K562 (cell line): ENCODE measurements at regions not wholly inside any gene's neighbourhood (a gene's known extent, or its start where the extent isn't known, plus 50 kb on each side); places are given as distances from the start of the nearest gene placed in this dataset.

Experiments used
- ATAC-seq: fragments of 200-7000 bp; cut with Tn5 transposase; 3 replicates; pipeline ENCODE4 v1.9.1; 2020; ENCODE audit warnings: moderate library complexity
- BruUV-seq: library from RNA; stranded (reverse); fragments of 400-500 nt; replicated peaks from 2 replicates; lab custom pipeline; 2021; lab: Mats Ljungman, UMichigan
- CTCF ChIA-PET: fragments of 300-600 bp; formaldehyde crosslinking; extraction: SDS; loops from one replicate; lab custom pipeline; 2021; ENCODE audit warnings: low intra/inter-chr PET ratio; lab: Yijun Ruan, JAX
- POLR2A ChIA-PET: fragments of 300-600, 350-650 bp; sonication (Branson Sonifier 250); formaldehyde crosslinking; extraction: SDS; loops from one replicate; lab custom pipeline; 2021; ENCODE audit warnings: antibody characterized with exemption, inconsistent platforms; lab: Yijun Ruan, JAX
- DNase-seq, 4 experiments: peaks; one replicate each; pipeline versions ENCODE4 v3.0.0 to v3.0.0-alpha.2; 2011 to 2018; ENCODE audit warnings: low spot score in 3 of 4, mixed read lengths in 3 of 4; ENCODE audit errors: extremely low read depth in 1 of 4
- FAIRE-seq: peaks from 2 replicates; lab custom pipeline; 2011; peaks lifted over from hg19 to GRCh38; lab: Jason Lieb, UNC
- H2AFZ ChIP-seq: 2 replicates; pipeline ENCODE4 v1.6.0; 2011; ENCODE audit warnings: low read depth, low read length, control low read depth, inconsistent platforms
- H3K27ac ChIP-seq: fragments of 200-600 bp; 3 replicates; pipeline ENCODE4 v1.8.0; 2011; ENCODE audit warnings: low read depth, mild to moderate bottlenecking, control low read depth, inconsistent platforms, low read length, moderate library complexity, mixed read lengths; ENCODE audit errors: extremely low read depth
- H3K27me3 ChIP-seq, 2 experiments: fragments of 300-600 bp in 1 of 2; 2 replicates in 1 of 2; 3 replicates in 1 of 2; pipeline versions ENCODE4 v1.6.0 to v1.8.0; 2011; ENCODE audit warnings: inconsistent platforms in 2 of 2, low read length in 2 of 2, mild to moderate bottlenecking in 1 of 2, mixed read lengths in 1 of 2, moderate library complexity in 1 of 2; ENCODE audit not compliant: control insufficient read depth in 2 of 2, insufficient read depth in 2 of 2
- H3K36me3 ChIP-seq: fragments of 300-600 bp; 3 replicates; pipeline ENCODE4 v1.8.0; 2011; ENCODE audit warnings: mild to moderate bottlenecking, low read length, inconsistent platforms; ENCODE audit not compliant: control insufficient read depth, insufficient read depth
- H3K4me1 ChIP-seq, 2 experiments: fragments of 200-600 bp in 1 of 2; replicated peaks in 1 of 2; 2 replicates in 1 of 2; 3 replicates in 1 of 2; pipeline versions ENCODE4 v1.5.1 to v1.8.0; 2011; ENCODE audit warnings: inconsistent platforms in 2 of 2, low read length in 2 of 2, mild to moderate bottlenecking in 1 of 2, mixed read lengths in 1 of 2, moderate library complexity in 1 of 2; ENCODE audit not compliant: control insufficient read depth in 2 of 2, insufficient read depth in 2 of 2
- H3K4me2 ChIP-seq: 2 replicates; pipeline ENCODE4 v1.6.1; 2011; ENCODE audit warnings: low read length, control low read depth, inconsistent platforms, mixed read lengths; ENCODE audit not compliant: insufficient read depth
- H3K4me3 ChIP-seq: fragments of 200-600 bp; sonication (generic), shearing (Covaris generic); 2 replicates; pipeline ENCODE4 v1.5.1; 2016; ENCODE audit warnings: control low read depth, inconsistent platforms
- H3K79me2 ChIP-seq: fragments of 200-600 bp; 3 replicates; pipeline ENCODE4 v1.8.0; 2011; ENCODE audit warnings: low read length, inconsistent platforms; ENCODE audit not compliant: control insufficient read depth, insufficient read depth
- H3K9ac ChIP-seq, 2 experiments: 2 replicates each; pipeline versions ENCODE4 v1.6.0 to v1.6.1; 2011; ENCODE audit warnings: low read depth in 2 of 2, low read length in 2 of 2, control low read depth in 1 of 2, inconsistent platforms in 1 of 2, mild to moderate bottlenecking in 1 of 2, mixed read lengths in 1 of 2; ENCODE audit not compliant: insufficient read depth in 1 of 2
- H3K9me1 ChIP-seq: one replicate; pipeline ENCODE4 v1.6.0; 2011; ENCODE audit warnings: inconsistent platforms, mild to moderate bottlenecking, low read length, moderate library complexity; ENCODE audit not compliant: control insufficient read depth, insufficient read depth
- H3K9me3 ChIP-seq: replicated peaks from 2 replicates; pipeline ENCODE4 v1.5.1; 2011; ENCODE audit warnings: low read depth, low read length, inconsistent platforms; ENCODE audit not compliant: control insufficient read depth, insufficient read depth
- H4K20me1 ChIP-seq: replicated peaks from 2 replicates; pipeline ENCODE4 v1.6.1; 2011; ENCODE audit warnings: low read length, inconsistent platforms, mixed read lengths; ENCODE audit not compliant: control insufficient read depth, insufficient read depth
- ETS2 ChIP-seq: IDR thresholded peaks from 2 replicates; pipeline ENCODE4 v1.6.1; 2016; ENCODE audit warnings: borderline replicate concordance, missing genetic modification characterization, mild to moderate bottlenecking, moderate library complexity, missing compliant biosample characterization; ENCODE audit not compliant: poor library complexity, severe bottlenecking
- FOXK1 ChIP-seq: sonication (generic); formaldehyde crosslinking; IDR thresholded peaks from 2 replicates; pipeline ENCODE4 v1.8.0; 2022; ENCODE audit warnings: missing genetic modification reagents, mild to moderate bottlenecking, borderline replicate concordance
- GTF2F1 ChIP-seq: IDR thresholded peaks from 2 replicates; pipeline ENCODE4 v1.6.1; 2011; ENCODE audit warnings: low read depth, low read length, improper control_type of control experiment
- NFIX ChIP-seq: fragments of 250-450 bp; sonication (Bioruptor Pico); IDR thresholded peaks from 2 replicates; pipeline ENCODE4 v1.4.0; 2020; ENCODE audit warnings: low read depth, mild to moderate bottlenecking, moderate library complexity
- PCBP1 ChIP-seq: fragments of 200-400 bp; formaldehyde crosslinking; IDR thresholded peaks from 2 replicates; pipeline ENCODE4 v1.6.1; 2018; ENCODE audit warnings: mild to moderate bottlenecking, low read depth, low read length; ENCODE audit not compliant: poor library complexity, severe bottlenecking
- POLR2AphosphoS2 ChIP-seq: IDR thresholded peaks from 2 replicates; pipeline ENCODE4 v1.6.1; 2012; ENCODE audit warnings: low read length, improper control_type of control experiment
- SFPQ ChIP-seq: fragments of 200-400 bp; formaldehyde crosslinking; IDR thresholded peaks from 2 replicates; pipeline ENCODE4 v1.6.1; 2017; ENCODE audit warnings: mild to moderate bottlenecking, low read depth, low read length, moderate library complexity
- SMARCC2 ChIP-seq: fragments of 450-650 bp; IDR thresholded peaks from 2 replicates; pipeline ENCODE4 v1.6.1; 2017; ENCODE audit warnings: antibody characterized with exemption, moderate library complexity, mild to moderate bottlenecking, low read depth
- SRSF9 ChIP-seq: fragments of 200-400 bp; formaldehyde crosslinking; IDR thresholded peaks from 2 replicates; pipeline ENCODE4 v1.6.1; 2017; ENCODE audit warnings: low read depth, low read length, borderline replicate concordance
- TGIF2 ChIP-seq: sonication (generic); formaldehyde crosslinking; IDR thresholded peaks from 2 replicates; pipeline ENCODE4 v1.8.1; 2022; ENCODE audit warnings: mild to moderate bottlenecking, missing genetic modification reagents, moderate library complexity
- WGBS: fragments of 100-300 bp; shearing (Covaris generic); methylation state at CpG from one replicate; pipeline ENCODE4 v1.1.6; 2016; ENCODE audit warnings: low coverage, mixed read lengths; ENCODE audit not compliant: insufficient coverage; ENCODE audit errors: missing lambda C conversion rate; 5-methylcytosine and 5-hydroxymethylcytosine counted together
- in situ Hi-C: fragments of 300-500 bp; cut with MboI; formaldehyde crosslinking; loops from 4 replicates; pipeline ENCODE4 v1.15.0; 2018; ENCODE audit warnings: inconsistent platforms, mixed read lengths
- intact Hi-C: fragments of 100-400 bp; cut with micrococcal nuclease; formaldehyde crosslinking; loops from 2 replicates; pipeline ENCODE4 v1.14.2; 2022
- TF ChIP-seq, protein P1 (sequence below), 2 experiments: fragments of 450-650 bp; IDR thresholded peaks; 2 replicates each; pipeline ENCODE4 v1.6.1; 2016
- TF ChIP-seq, protein P2 (sequence below): sonication (generic); formaldehyde crosslinking; IDR thresholded peaks from 2 replicates; pipeline ENCODE4 v1.8.0; 2023; ENCODE audit warnings: missing genetic modification reagents, mild to moderate bottlenecking, borderline replicate concordance

DNA sequence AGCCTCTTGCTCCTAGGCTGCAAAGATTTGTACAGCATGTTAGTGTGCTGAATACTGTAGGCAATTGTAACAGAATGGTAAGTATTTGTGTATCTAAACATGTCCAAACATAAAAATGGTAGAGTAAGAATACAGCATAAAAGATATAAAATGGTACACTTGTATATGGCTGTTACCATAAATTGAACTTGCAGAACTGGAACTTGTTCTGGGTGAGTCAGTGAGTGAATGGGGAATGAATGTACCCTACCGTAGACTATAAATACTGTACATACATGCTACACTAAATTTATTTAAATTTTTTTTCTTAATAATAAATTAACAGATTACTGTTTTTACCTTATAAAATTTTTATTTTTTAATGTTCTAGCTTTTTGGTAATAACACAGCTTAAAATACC is 858.7 kb downstream of the ROBO2 start:
- 0% methylated on average over 1 of the region's 1 CpG for WGBS
- H3K79me2 ChIP-seq: no peaks in the 10 kb centered on the region
- intact Hi-C loops: no loop called here
- H3K27ac ChIP-seq: no peak overlapping the region
- TF ChIP-seq FOXK1 (no peak), SMARCC2 (no peak), POLR2AphosphoS2 (no peak), GTF2F1 (no peak), SRSF9 (no peak), PCBP1 (no peak), TGIF2 (CRISPR knock-in tag) (no peak), NFIX (CRISPR knock-in tag) (no peak), SFPQ (no peak), ETS2 (tag) (no peak)
- TF ChIP-seq, protein P1, sequence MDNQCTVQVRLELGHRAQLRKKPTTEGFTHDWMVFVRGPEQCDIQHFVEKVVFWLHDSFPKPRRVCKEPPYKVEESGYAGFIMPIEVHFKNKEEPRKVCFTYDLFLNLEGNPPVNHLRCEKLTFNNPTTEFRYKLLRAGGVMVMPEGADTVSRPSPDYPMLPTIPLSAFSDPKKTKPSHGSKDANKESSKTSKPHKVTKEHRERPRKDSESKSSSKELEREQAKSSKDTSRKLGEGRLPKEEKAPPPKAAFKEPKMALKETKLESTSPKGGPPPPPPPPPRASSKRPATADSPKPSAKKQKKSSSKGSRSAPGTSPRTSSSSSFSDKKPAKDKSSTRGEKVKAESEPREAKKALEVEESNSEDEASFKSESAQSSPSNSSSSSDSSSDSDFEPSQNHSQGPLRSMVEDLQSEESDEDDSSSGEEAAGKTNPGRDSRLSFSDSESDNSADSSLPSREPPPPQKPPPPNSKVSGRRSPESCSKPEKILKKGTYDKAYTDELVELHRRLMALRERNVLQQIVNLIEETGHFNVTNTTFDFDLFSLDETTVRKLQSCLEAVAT (IDR thresholded peaks at IDR 0.05): no peak
- TF ChIP-seq, protein P2, sequence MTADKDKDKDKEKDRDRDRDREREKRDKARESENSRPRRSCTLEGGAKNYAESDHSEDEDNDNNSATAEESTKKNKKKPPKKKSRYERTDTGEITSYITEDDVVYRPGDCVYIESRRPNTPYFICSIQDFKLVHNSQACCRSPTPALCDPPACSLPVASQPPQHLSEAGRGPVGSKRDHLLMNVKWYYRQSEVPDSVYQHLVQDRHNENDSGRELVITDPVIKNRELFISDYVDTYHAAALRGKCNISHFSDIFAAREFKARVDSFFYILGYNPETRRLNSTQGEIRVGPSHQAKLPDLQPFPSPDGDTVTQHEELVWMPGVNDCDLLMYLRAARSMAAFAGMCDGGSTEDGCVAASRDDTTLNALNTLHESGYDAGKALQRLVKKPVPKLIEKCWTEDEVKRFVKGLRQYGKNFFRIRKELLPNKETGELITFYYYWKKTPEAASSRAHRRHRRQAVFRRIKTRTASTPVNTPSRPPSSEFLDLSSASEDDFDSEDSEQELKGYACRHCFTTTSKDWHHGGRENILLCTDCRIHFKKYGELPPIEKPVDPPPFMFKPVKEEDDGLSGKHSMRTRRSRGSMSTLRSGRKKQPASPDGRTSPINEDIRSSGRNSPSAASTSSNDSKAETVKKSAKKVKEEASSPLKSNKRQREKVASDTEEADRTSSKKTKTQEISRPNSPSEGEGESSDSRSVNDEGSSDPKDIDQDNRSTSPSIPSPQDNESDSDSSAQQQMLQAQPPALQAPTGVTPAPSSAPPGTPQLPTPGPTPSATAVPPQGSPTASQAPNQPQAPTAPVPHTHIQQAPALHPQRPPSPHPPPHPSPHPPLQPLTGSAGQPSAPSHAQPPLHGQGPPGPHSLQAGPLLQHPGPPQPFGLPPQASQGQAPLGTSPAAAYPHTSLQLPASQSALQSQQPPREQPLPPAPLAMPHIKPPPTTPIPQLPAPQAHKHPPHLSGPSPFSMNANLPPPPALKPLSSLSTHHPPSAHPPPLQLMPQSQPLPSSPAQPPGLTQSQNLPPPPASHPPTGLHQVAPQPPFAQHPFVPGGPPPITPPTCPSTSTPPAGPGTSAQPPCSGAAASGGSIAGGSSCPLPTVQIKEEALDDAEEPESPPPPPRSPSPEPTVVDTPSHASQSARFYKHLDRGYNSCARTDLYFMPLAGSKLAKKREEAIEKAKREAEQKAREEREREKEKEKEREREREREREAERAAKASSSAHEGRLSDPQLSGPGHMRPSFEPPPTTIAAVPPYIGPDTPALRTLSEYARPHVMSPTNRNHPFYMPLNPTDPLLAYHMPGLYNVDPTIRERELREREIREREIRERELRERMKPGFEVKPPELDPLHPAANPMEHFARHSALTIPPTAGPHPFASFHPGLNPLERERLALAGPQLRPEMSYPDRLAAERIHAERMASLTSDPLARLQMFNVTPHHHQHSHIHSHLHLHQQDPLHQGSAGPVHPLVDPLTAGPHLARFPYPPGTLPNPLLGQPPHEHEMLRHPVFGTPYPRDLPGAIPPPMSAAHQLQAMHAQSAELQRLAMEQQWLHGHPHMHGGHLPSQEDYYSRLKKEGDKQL (CRISPR knock-in tag): no peak
- TF ChIP-seq, all 486 proteins: peak for 0
- FAIRE-seq: no peak
- no peak for ATAC-seq
- CTCF ChIA-PET: no interaction called here
- H3K9me1 ChIP-seq: no peaks in the 10 kb centered on the region
- H3K4me3 ChIP-seq: no peak overlapping the region
- H2AFZ ChIP-seq: no peak overlapping the region
- H3K9ac ChIP-seq: no peak overlapping the region
- no peaks in the 10 kb centered on the region for H4K20me1 ChIP-seq
- no peaks in the 10 kb centered on the region for H3K4me1 ChIP-seq
- POLR2A ChIA-PET: no interaction called here
- in situ Hi-C loops: no loop called here
- no TSS peak for BruUV-seq
- H3K9me3 ChIP-seq: no peaks in the 10 kb centered on the region
- no peak overlapping the region for H3K4me2 ChIP-seq
- no peaks in the 10 kb centered on the region for H3K36me3 ChIP-seq
- no peak for DNase-seq
- no peaks in the 10 kb centered on the region for H3K27me3 ChIP-seq
